ENCODE measurements at regions not wholly inside any gene's neighbourhood (a gene's known extent, or its start where the extent isn't known, plus 50 kb on each side); places are given as distances from the start of the nearest gene placed in this dataset. TPM values are rescaled to one million over a fixed set of nuclear protein-coding genes. Genes with fewer than 3 reads are reported as not detected.

DNA sequence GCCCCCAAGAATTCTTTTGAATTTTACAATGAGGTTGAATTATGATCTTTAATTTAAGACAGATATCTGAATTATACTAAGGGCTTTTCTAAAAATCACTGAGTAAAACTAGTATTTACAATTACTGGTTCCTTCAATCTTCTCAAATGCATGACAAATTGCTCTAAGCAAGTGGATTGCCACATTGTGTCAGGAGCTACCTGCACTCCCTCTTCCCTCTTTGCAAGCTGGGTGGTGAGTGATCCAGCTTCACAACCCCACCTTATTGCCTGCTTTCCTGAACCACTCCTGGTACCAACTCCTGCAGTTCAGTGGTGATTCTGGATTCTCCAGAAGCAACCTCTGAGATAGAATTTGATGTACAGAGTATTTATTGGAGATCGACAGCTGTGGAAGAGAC is 49.9 kb upstream of the SERP2 start:
- ChIA-PET SMC1A (ENCODE audit: uncharacterized antibody, unreplicated experiment) (no interaction called here), RAD21 (ENCODE audit: unreplicated experiment) (no interaction called here), POLR2A (no interaction called here), CTCF (no interaction called here)
- FAIRE-seq (no peak), ATAC-seq (no peak), DNase-seq (ENCODE audit: low read depth, low spot score) (no peak)
- Histone ChIP-seq H3K4me2 (ENCODE audit: control insufficient read depth, insufficient read depth) (no peak overlapping the region), H4K20me1 (ENCODE audit: control insufficient read depth, insufficient read depth) (no peaks in the 10 kb centered on the region), H3K4me3 (no peak overlapping the region), H3K27me3 (replicated peaks in 1 of 2; ENCODE audit: control insufficient read depth in 2 of 2, insufficient read depth in 2 of 2, low read length in 1 of 2) (no peaks in the 10 kb centered on the region; a peak in 1 of 4 replicates), H3K9me3 (replicated peaks; ENCODE audit: control insufficient read depth, insufficient read depth, low read length) (no peaks in the 10 kb centered on the region), H3K79me2 (ENCODE audit: control insufficient read depth, insufficient read depth, low read length) (no peaks in the 10 kb centered on the region), H3K36me3 (ENCODE audit: control insufficient read depth in 2 of 2, insufficient read depth in 2 of 2, low read length in 1 of 2) (no peaks in the 10 kb centered on the region), H3K9ac (ENCODE audit: control insufficient read depth, insufficient read depth, low read length) (no peak overlapping the region), H3K4me1 (ENCODE audit: control insufficient read depth, insufficient read depth, low read length) (no peaks in the 10 kb centered on the region), H3K27ac (ENCODE audit: control insufficient read depth, insufficient read depth) (no peak overlapping the region), H2AFZ (ENCODE audit: control insufficient read depth, low read depth, low read length) (no peak overlapping the region)
- intact Hi-C loops (cut with micrococcal nuclease; ENCODE audit: unreplicated experiment) (no loop called here), in situ Hi-C loops (cut with MboI) (no loop called here)
- TF ChIP-seq WRNIP1 (IDR thresholded peaks at IDR 0.05; ENCODE audit: borderline replicate concordance, low read depth, low read length) (no peak), MTA3 (IDR thresholded peaks at IDR 0.05; ENCODE audit: borderline replicate concordance, low read length) (no peak)
- 82% methylated on average over 1 of the region's 1 CpG for WGBS (ENCODE audit: insufficient coverage, insufficient replicate concordance, low lambda C conversion rate, missing lambda C conversion rate)
- no TSS peak for BruUV-seq (replicated peaks)

Small RNAs in the stretch of these regions (microRNA-seq; reads per million reads assigned to microRNA genes)
- not detected for gene MIR8079

Small RNAs in the stretch of these regions (small RNA-seq; reads per million reads assigned to genes)
- gene MIR8079 = not detected

Measured in GM12878 (cell line).